Osteocyte (in vitro differentiated cells): ENCODE measurements at regions not wholly inside any gene's neighbourhood (a gene's known extent, or its start where the extent isn't known, plus 50 kb on each side); places are given as distances from the start of the nearest gene placed in this dataset.

Experiments
- DNase-seq: peaks from one replicate; pipeline ENCODE4 v3.0.0; 2021; ENCODE audit warnings: mixed read lengths; ENCODE audit not compliant: unreplicated experiment; ENCODE audit errors: extremely low spot score
- H3K27ac Mint-ChIP-seq: one replicate; pipeline ENCODE4 v1.8.0; 2021; ENCODE audit warnings: mild to moderate bottlenecking, mixed read lengths; ENCODE audit not compliant: unreplicated experiment
- H3K27me3 Mint-ChIP-seq: one replicate; pipeline ENCODE4 v1.8.0; 2021; ENCODE audit warnings: mixed read lengths; ENCODE audit not compliant: unreplicated experiment
- H3K36me3 Mint-ChIP-seq: one replicate; pipeline ENCODE4 v1.8.0; 2021; ENCODE audit warnings: mixed read lengths; ENCODE audit not compliant: unreplicated experiment
- H3K4me1 Mint-ChIP-seq: one replicate; pipeline ENCODE4 v1.8.0; 2021; ENCODE audit warnings: mixed read lengths; ENCODE audit not compliant: unreplicated experiment
- H3K4me3 Mint-ChIP-seq: one replicate; pipeline ENCODE4 v1.8.0; 2021; ENCODE audit warnings: mild to moderate bottlenecking, moderate library complexity, mixed read lengths; ENCODE audit not compliant: unreplicated experiment
- H3K9me3 Mint-ChIP-seq: one replicate; pipeline ENCODE4 v1.8.0; 2021; ENCODE audit warnings: mixed read lengths; ENCODE audit not compliant: unreplicated experiment
- TF ChIP-seq, protein P1 (sequence below): fragments of 200-600 bp; sonication (generic); IDR thresholded peaks from 2 replicates; pipeline ENCODE4 v1.5.0; 2021; ENCODE audit warnings: antibody characterized with exemption, mild to moderate bottlenecking, moderate library complexity

DNA sequence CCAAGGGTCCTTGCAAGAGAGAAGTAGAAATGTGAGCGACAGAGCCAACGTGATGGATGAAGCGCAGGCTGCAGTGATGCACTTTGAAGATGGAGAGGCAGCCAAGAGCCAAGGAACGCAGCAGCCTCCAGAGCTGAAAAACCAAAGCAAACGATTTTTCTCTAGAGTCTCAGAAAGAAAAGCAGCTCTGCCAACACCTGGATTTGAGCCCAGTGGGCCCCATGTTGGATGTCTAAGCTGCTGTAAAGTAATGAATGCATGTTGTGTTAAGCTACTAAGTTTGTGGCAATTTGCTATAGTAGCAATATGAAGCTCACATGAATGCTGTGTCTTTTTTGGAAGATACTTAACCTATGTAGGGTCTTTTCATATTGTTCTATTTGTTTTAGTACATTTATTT is 894.3 kb downstream of the EFNB2 start:
- peaks cover 5% of the 10 kb centered on the region for H3K9me3 Mint-ChIP-seq
- H3K4me3 Mint-ChIP-seq, result no peak overlapping the region
- H3K36me3 Mint-ChIP-seq, result no peaks in the 10 kb centered on the region
- H3K27me3 Mint-ChIP-seq, result no peaks in the 10 kb centered on the region
- DNase-seq, result no peak
- peaks cover 17% of the 10 kb centered on the region for H3K4me1 Mint-ChIP-seq
- no peak overlapping the region for H3K27ac Mint-ChIP-seq
- TF ChIP-seq, protein P1, sequence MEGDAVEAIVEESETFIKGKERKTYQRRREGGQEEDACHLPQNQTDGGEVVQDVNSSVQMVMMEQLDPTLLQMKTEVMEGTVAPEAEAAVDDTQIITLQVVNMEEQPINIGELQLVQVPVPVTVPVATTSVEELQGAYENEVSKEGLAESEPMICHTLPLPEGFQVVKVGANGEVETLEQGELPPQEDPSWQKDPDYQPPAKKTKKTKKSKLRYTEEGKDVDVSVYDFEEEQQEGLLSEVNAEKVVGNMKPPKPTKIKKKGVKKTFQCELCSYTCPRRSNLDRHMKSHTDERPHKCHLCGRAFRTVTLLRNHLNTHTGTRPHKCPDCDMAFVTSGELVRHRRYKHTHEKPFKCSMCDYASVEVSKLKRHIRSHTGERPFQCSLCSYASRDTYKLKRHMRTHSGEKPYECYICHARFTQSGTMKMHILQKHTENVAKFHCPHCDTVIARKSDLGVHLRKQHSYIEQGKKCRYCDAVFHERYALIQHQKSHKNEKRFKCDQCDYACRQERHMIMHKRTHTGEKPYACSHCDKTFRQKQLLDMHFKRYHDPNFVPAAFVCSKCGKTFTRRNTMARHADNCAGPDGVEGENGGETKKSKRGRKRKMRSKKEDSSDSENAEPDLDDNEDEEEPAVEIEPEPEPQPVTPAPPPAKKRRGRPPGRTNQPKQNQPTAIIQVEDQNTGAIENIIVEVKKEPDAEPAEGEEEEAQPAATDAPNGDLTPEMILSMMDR, result no peak

- no peaks in the 10 kb centered on the region for H3K27me3 Mint-ChIP-seq
Observed at GRCh38 chr13:105638426-105638825, 897.0 kb downstream of the EFNB2 start.

DNA sequence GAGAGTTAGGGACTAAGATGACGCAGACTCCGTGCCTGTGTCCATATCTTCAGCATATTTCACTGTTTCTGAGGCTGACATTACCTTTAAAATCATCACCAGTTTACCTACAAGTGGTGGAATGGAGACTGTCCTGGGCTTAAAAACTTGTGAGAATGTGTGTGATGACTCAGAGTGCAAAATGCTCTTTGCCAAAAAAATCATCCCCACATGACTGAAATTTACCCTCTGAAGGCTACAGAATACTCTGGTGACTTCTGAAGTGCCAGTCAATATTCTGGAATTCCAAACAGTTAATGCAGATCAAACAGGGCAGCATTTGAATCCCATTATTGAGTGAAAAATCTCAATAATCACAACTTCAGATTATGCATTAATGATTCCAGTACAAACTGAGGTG is 901.4 kb downstream of the EFNB2 start:
- H3K27me3 Mint-ChIP-seq, result no peaks in the 10 kb centered on the region
- H3K27ac Mint-ChIP-seq, result no peak overlapping the region
- H3K4me3 Mint-ChIP-seq, result no peak overlapping the region
- no peaks in the 10 kb centered on the region for H3K36me3 Mint-ChIP-seq
- TF ChIP-seq, protein P1, result no peak
- H3K4me1 Mint-ChIP-seq, result peaks cover 15% of the 10 kb centered on the region
- DNase-seq, result no peak
- H3K9me3 Mint-ChIP-seq, result no peaks in the 10 kb centered on the region

More at GRCh38 chr13:105638426-105638825, 897.0 kb downstream of the EFNB2 start:
- Mint-ChIP-seq H3K36me3 (no peaks in the 10 kb centered on the region), H3K4me1 (peaks cover 19% of the 10 kb centered on the region), H3K9me3 (peaks cover 5% of the 10 kb centered on the region), H3K4me3 (no peak overlapping the region), H3K27ac (no peak overlapping the region)
- DNase-seq, result no peak
- TF ChIP-seq, protein P1, result no peak

DNA sequence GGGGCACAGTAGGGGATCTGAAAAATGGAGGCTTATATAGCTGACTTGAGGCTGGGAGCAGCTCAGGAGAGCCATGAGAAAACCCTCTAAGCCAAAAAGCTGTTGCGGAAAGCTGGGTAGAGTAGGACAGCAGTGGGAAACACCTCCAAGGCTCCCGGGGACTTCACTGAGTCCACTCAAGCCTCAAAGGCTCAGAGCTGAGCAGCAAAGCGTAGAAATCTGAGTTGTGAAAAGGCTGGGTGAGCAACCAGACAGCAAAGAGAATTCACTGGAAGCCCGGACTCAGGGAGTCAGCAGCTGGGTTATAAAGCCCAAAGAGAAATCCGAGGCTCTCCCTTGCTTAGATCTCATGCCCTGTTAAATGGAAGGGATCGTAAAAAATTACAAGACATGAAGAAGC is 905.0 kb downstream of the EFNB2 start:
- DNase-seq, result no peak
- no peaks in the 10 kb centered on the region for H3K36me3 Mint-ChIP-seq
- no peaks in the 10 kb centered on the region for H3K9me3 Mint-ChIP-seq
- no peak overlapping the region for H3K4me3 Mint-ChIP-seq
- peaks cover 23% of the 10 kb centered on the region for H3K4me1 Mint-ChIP-seq
- TF ChIP-seq, protein P1, result no peak
- H3K27ac Mint-ChIP-seq, result no peak overlapping the region
- no peaks in the 10 kb centered on the region for H3K27me3 Mint-ChIP-seq

GRCh38 chr13:105627270-105627669 is 908.2 kb downstream of the EFNB2 start:
- TF ChIP-seq, protein P1, result no peak
- Mint-ChIP-seq H3K9me3 (no peaks in the 10 kb centered on the region), H3K4me3 (peak overlapping the region; percentile 34)

More at GRCh38 chr13:105627270-105627669, 908.2 kb downstream of the EFNB2 start:
- Mint-ChIP-seq H3K27me3 (no peaks in the 10 kb centered on the region), H3K36me3 (no peaks in the 10 kb centered on the region), H3K4me1 (peaks cover 11% of the 10 kb centered on the region), H3K27ac (peak overlapping the region; percentile 40)
- DNase-seq, result no peak
